ENCODE measurements at regions not wholly inside any gene's neighbourhood (a gene's known extent, or its start where the extent isn't known, plus 50 kb on each side); places are given as distances from the start of the nearest gene placed in this dataset.

GRCh38 chr22:34986523-34986922 is 79.4 kb upstream of the ISX start:
- Histone ChIP-seq H4K20me1 (ENCODE audit: control insufficient read depth, extremely low read depth, insufficient read depth, low read length) (no peaks in the 10 kb centered on the region), H3K4me1 (ENCODE audit: control insufficient read depth, extremely low read depth, insufficient read depth, low read length) (no peaks in the 10 kb centered on the region), H3K36me3 (ENCODE audit: control insufficient read depth in 2 of 2, extremely low read depth in 1 of 2, insufficient read depth in 2 of 2, low read length in 2 of 2) (no peaks in the 10 kb centered on the region), H3K27ac (ENCODE audit: control insufficient read depth, insufficient read depth, low read length) (no peak overlapping the region), H3K4me2 (ENCODE audit: control insufficient read depth, extremely low read depth, insufficient read depth, low read depth, low read length) (no peak overlapping the region), H3K9ac (ENCODE audit: control insufficient read depth, extremely low read depth, insufficient read depth, low read length) (no peak overlapping the region), H2AFZ (ENCODE audit: control insufficient read depth, low read length) (no peak overlapping the region), H3K27me3 (ENCODE audit: control insufficient read depth, extremely low read depth, insufficient read depth, low read length) (no peaks in the 10 kb centered on the region), H3K9me1 (ENCODE audit: control insufficient read depth, extremely low read depth, insufficient read depth, low read length) (no peaks in the 10 kb centered on the region), H3K9me3 (ENCODE audit: control insufficient read depth, low read depth, low read length) (no peaks in the 10 kb centered on the region), H3K4me3 (ENCODE audit: control insufficient read depth in 2 of 3, extremely low read depth in 1 of 3, insufficient read depth in 2 of 3, low read depth in 1 of 3, low read length in 3 of 3) (no peak overlapping the region), H3K79me2 (ENCODE audit: control insufficient read depth, insufficient read depth, low read length) (no peaks in the 10 kb centered on the region)
- no peak for DNase-seq (ENCODE audit: low read depth, low spot score)
- TF ChIP-seq EZH2 (IDR thresholded peaks at IDR 0.05; ENCODE audit: low read length) (no peak), CTCF (optimal IDR thresholded peaks at IDR 0.05 in 1 of 3, IDR thresholded peaks at IDR 0.05 in 1 of 3, conservative IDR thresholded peaks at IDR 0.05 in 1 of 3; ENCODE audit: extremely low read depth in 1 of 3, insufficient read depth in 2 of 3, low read length in 3 of 3) (no peak)
- no peak for FAIRE-seq
- dilution Hi-C loops (cut with MboI; ENCODE audit: extremely low pct_ligation_motif_present, low sequenced_read_pairs) = no loop called here

- DNase-seq (ENCODE audit: low read depth, low spot score) (no peak), FAIRE-seq (no peak)
- dilution Hi-C loops (cut with MboI; ENCODE audit: extremely low pct_ligation_motif_present, low sequenced_read_pairs) = no loop called here
- Histone ChIP-seq H3K9ac (ENCODE audit: control insufficient read depth, extremely low read depth, insufficient read depth, low read length) (no peak overlapping the region), H3K4me2 (ENCODE audit: control insufficient read depth, extremely low read depth, insufficient read depth, low read depth, low read length) (no peak overlapping the region), H3K36me3 (ENCODE audit: control insufficient read depth in 2 of 2, extremely low read depth in 1 of 2, insufficient read depth in 2 of 2, low read length in 2 of 2) (no peaks in the 10 kb centered on the region), H3K9me3 (ENCODE audit: control insufficient read depth, low read depth, low read length) (no peaks in the 10 kb centered on the region), H3K79me2 (ENCODE audit: control insufficient read depth, insufficient read depth, low read length) (no peaks in the 10 kb centered on the region), H2AFZ (ENCODE audit: control insufficient read depth, low read length) (no peak overlapping the region), H4K20me1 (ENCODE audit: control insufficient read depth, extremely low read depth, insufficient read depth, low read length) (no peaks in the 10 kb centered on the region), H3K27me3 (ENCODE audit: control insufficient read depth, extremely low read depth, insufficient read depth, low read length) (no peaks in the 10 kb centered on the region), H3K4me3 (ENCODE audit: control insufficient read depth in 2 of 3, extremely low read depth in 1 of 3, insufficient read depth in 2 of 3, low read depth in 1 of 3, low read length in 3 of 3) (no peak overlapping the region), H3K27ac (ENCODE audit: control insufficient read depth, insufficient read depth, low read length) (no peak overlapping the region), H3K4me1 (ENCODE audit: control insufficient read depth, extremely low read depth, insufficient read depth, low read length) (no peaks in the 10 kb centered on the region), H3K9me1 (ENCODE audit: control insufficient read depth, extremely low read depth, insufficient read depth, low read length) (no peaks in the 10 kb centered on the region)
- TF ChIP-seq EZH2 (IDR thresholded peaks at IDR 0.05; ENCODE audit: low read length) = no peak
- TF ChIP-seq CTCF (optimal IDR thresholded peaks at IDR 0.05 in 1 of 3, IDR thresholded peaks at IDR 0.05 in 1 of 3, conservative IDR thresholded peaks at IDR 0.05 in 1 of 3; ENCODE audit: extremely low read depth in 1 of 3, insufficient read depth in 2 of 3, low read length in 3 of 3) = no peak
Measured at GRCh38 chr22:34992672-34993071, 73.3 kb upstream of the ISX start.

Data from keratinocyte (primary cell).